ENCODE measurements at regions not wholly inside any gene's neighbourhood (a gene's known extent, or its start where the extent isn't known, plus 50 kb on each side); places are given as distances from the start of the nearest gene placed in this dataset.
A peak's percentile ranks its signal among the peaks of the same experiment; 100 is the strongest.

DNA sequence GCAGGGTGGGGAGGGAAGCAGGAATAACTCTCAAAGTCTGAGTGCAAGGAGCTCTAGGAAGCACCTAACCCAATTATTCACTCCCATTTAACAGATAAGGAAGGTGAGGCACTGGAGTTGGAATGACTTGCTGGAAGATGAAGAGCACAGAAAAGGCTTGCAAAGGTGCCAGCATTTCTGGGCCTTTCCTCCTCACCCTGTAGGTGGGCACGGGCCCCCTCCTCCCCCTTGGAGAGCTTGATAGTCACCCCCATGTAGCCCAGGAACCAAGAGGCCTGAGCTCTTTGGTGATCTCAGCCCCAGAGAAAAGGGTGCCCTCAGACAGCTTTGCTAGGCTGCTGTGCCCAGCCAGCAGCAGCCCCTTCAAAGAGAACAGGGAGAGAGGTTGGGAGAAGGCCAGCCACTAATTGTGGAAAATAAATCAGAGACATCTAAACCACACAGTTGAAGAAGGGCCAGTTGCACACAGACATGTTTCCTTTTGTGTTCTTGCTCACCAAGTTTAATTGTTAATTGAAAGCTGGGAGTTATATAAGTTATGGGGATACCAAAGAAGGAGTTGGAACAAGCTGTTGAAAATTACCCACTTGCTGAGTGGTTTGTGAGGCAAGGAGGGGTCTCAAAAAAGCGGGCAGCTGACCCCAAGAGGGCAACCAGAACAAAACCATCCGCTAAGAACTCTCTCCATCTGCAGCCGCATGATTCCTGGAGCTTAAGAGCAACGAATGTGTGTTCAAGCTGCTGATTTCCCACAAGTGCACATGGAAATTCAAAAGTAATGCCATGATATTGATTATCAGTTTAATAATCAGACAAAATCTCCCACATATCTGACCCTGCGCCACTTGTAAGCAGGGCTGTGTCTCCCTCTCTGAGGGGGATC lies 77.0 kb downstream of the MRPL14 start:
- H3K79me2 ChIP-seq (ENCODE audit: insufficient read depth, low read length) = no peaks in the 10 kb centered on the region
- no peak overlapping the region for H3K4me2 ChIP-seq (ENCODE audit: insufficient read depth, low read length)
- H2AFZ ChIP-seq (ENCODE audit: low read depth, low read length) = no peak overlapping the region
- no peaks in the 10 kb centered on the region for H3K4me1 ChIP-seq (ENCODE audit: insufficient read depth, low read length)
- ATAC-seq (ENCODE audit: insufficient read depth, low read depth) (no peak), DNase-seq (no peak)
- TF ChIP-seq EZH2 (IDR thresholded peaks at IDR 0.05; ENCODE audit: borderline replicate concordance, low read depth, low read length, severe bottlenecking) = no peak
- TF ChIP-seq, protein P1, sequence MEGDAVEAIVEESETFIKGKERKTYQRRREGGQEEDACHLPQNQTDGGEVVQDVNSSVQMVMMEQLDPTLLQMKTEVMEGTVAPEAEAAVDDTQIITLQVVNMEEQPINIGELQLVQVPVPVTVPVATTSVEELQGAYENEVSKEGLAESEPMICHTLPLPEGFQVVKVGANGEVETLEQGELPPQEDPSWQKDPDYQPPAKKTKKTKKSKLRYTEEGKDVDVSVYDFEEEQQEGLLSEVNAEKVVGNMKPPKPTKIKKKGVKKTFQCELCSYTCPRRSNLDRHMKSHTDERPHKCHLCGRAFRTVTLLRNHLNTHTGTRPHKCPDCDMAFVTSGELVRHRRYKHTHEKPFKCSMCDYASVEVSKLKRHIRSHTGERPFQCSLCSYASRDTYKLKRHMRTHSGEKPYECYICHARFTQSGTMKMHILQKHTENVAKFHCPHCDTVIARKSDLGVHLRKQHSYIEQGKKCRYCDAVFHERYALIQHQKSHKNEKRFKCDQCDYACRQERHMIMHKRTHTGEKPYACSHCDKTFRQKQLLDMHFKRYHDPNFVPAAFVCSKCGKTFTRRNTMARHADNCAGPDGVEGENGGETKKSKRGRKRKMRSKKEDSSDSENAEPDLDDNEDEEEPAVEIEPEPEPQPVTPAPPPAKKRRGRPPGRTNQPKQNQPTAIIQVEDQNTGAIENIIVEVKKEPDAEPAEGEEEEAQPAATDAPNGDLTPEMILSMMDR (IDR thresholded peaks at IDR 0.05; ENCODE audit: borderline replicate concordance, extremely low read depth, low read length, poor library complexity, severe bottlenecking) = no peak
- no peaks in the 10 kb centered on the region for H3K36me3 ChIP-seq (ENCODE audit: insufficient read depth, low read length)
- no peak overlapping the region for H3K9ac ChIP-seq (ENCODE audit: low read depth, low read length)
- H4K20me1 ChIP-seq (ENCODE audit: insufficient read depth, low read length) = peaks cover 3% of the 10 kb centered on the region; the same call in 1 of the 2 replicates
- H3K4me3 ChIP-seq (ENCODE audit: low read depth in 1 of 2, low read length in 2 of 2) = no peak overlapping the region
- no peak overlapping the region for H3K27ac ChIP-seq (ENCODE audit: low read length)
- H3K9me3 ChIP-seq (ENCODE audit: insufficient read depth, low read length, severe bottlenecking) = no peaks in the 10 kb centered on the region
- no peaks in the 10 kb centered on the region for H3K27me3 ChIP-seq (ENCODE audit: insufficient read depth, low read length, poor library complexity)

DNA sequence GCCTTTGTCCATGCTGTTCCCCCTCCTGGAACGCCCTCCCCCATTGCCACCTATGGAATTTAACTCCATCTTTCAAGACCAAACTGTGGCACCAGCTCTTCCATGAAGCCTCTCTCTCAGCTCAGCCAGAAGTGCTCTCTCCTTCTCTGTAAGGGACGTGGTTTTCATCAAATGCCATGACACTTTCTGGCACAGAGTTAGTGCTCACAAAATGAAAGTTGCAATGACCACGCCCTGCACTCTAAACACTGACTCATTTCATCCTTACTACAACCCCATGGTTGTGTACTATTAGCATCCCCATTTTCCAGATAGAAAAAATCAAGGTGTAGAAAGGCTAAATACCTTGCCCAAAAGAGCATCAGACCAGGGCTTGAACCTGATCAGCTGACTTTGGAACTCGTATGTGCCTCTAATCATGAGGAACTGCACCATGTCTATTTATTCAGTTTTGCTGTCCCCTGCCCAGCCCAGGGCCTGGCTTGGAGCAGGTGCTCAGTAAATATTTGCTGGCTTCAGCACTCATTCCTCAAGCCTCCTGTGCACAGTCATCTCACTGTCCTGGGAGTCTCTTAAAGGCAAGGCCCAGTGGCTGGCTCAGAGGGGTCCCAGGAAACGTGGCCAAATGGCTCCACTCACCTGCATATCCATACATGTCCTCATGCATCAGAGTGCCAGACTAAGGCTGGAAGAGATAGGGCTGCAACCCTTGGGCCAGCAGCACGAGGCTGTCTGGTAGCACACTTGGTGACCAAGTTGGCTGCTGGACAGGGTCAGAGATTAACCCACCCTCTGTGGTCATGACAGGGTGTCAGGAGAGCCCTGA lies 77.9 kb downstream of the MRPL14 start:
- Histone ChIP-seq H3K4me3 (ENCODE audit: low read depth in 1 of 2, low read length in 2 of 2) (no peak overlapping the region), H3K36me3 (ENCODE audit: insufficient read depth, low read length) (no peaks in the 10 kb centered on the region), H3K27ac (ENCODE audit: low read length) (no peak overlapping the region), H4K20me1 (ENCODE audit: insufficient read depth, low read length) (peaks cover 3% of the 10 kb centered on the region; the same call in 1 of the 2 replicates), H3K4me2 (ENCODE audit: insufficient read depth, low read length) (no peak overlapping the region), H3K4me1 (ENCODE audit: insufficient read depth, low read length) (no peaks in the 10 kb centered on the region), H3K27me3 (ENCODE audit: insufficient read depth, low read length, poor library complexity) (no peaks in the 10 kb centered on the region), H3K79me2 (ENCODE audit: insufficient read depth, low read length) (no peaks in the 10 kb centered on the region), H3K9ac (ENCODE audit: low read depth, low read length) (no peak overlapping the region), H2AFZ (ENCODE audit: low read depth, low read length) (no peak overlapping the region), H3K9me3 (ENCODE audit: insufficient read depth, low read length, severe bottlenecking) (no peaks in the 10 kb centered on the region)
- TF ChIP-seq, protein P1 (IDR thresholded peaks at IDR 0.05; ENCODE audit: borderline replicate concordance, extremely low read depth, low read length, poor library complexity, severe bottlenecking) = no peak
- TF ChIP-seq EZH2 (IDR thresholded peaks at IDR 0.05; ENCODE audit: borderline replicate concordance, low read depth, low read length, severe bottlenecking) = no peak
- ATAC-seq (ENCODE audit: insufficient read depth, low read depth) (peak; percentile 53; the same call in 1 of the 3 replicates), DNase-seq (no peak)

DNA sequence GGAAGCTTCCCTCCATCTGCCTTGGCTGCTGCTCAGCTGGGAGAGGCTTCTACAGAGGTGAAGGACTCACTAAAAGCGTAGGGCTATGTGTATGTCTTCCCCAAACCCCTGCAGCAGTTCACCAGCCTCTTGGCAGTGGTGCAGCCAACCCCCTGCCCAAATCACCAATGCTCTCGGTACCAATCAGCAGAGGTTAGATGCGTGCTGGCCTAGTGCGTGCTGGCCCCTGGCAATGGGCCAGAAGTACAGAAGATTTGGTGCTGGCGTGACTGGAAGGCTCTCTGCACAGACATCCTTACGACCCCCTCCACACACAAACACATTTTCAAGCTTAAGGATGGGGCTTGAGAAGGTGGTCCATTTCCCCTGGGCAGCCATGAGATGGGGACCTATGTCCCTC lies 79.0 kb downstream of the MRPL14 start:
- Histone ChIP-seq H3K27me3 (ENCODE audit: insufficient read depth, low read length, poor library complexity) (no peaks in the 10 kb centered on the region), H3K9me3 (ENCODE audit: insufficient read depth, low read length, severe bottlenecking) (no peaks in the 10 kb centered on the region), H3K27ac (ENCODE audit: low read length) (no peak overlapping the region), H3K4me2 (ENCODE audit: insufficient read depth, low read length) (no peak overlapping the region), H3K4me3 (ENCODE audit: low read depth in 1 of 2, low read length in 2 of 2) (no peak overlapping the region), H4K20me1 (ENCODE audit: insufficient read depth, low read length) (peaks cover 3% of the 10 kb centered on the region), H2AFZ (ENCODE audit: low read depth, low read length) (no peak overlapping the region), H3K79me2 (ENCODE audit: insufficient read depth, low read length) (no peaks in the 10 kb centered on the region), H3K4me1 (ENCODE audit: insufficient read depth, low read length) (no peaks in the 10 kb centered on the region), H3K36me3 (ENCODE audit: insufficient read depth, low read length) (no peaks in the 10 kb centered on the region), H3K9ac (ENCODE audit: low read depth, low read length) (no peak overlapping the region)
- ATAC-seq (ENCODE audit: insufficient read depth, low read depth) (no peak), DNase-seq (no peak)
- TF ChIP-seq, protein P1 (IDR thresholded peaks at IDR 0.05; ENCODE audit: borderline replicate concordance, extremely low read depth, low read length, poor library complexity, severe bottlenecking) = no peak
- no peak for TF ChIP-seq EZH2 (IDR thresholded peaks at IDR 0.05; ENCODE audit: borderline replicate concordance, low read depth, low read length, severe bottlenecking)

Measured in DND-41 (cell line).